ENCODE measurements at regions not wholly inside any gene's neighbourhood (a gene's known extent, or its start where the extent isn't known, plus 50 kb on each side); places are given as distances from the start of the nearest gene placed in this dataset.

DNA sequence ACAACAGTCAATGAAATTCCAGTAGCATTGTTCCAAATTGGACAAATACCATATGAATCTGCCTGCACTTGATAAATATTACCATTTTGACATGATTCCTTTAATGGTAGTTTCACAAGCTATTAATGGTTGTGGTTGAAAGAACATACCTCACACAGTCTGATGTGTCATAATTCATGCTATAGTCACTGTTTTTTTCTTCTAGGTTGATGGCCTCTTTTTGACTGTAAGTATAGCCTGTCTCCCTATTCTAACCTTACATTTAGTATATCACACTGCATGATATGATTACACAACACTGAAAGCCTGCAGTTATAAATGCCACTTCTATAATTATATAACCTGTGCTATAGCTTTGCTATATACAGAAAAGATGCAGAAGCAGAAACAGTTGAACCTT is 834.1 kb downstream of the NSUN3 start:
- no peak for TF ChIP-seq EZH2 (IDR thresholded peaks at IDR 0.05)
- no peak for TF ChIP-seq POLR2AphosphoS5 (IDR thresholded peaks at IDR 0.05; ENCODE audit: borderline replicate concordance, low read depth, low read length)
- TF ChIP-seq FOXP2 (optimal IDR thresholded peaks at IDR 0.05; ENCODE audit: control extremely low read depth, extremely low read length, insufficient read depth): no peak

Measured in SK-N-MC (cell line).